MM.1S (cell line): ENCODE measurements at regions not wholly inside any gene's neighbourhood (a gene's known extent, or its start where the extent isn't known, plus 50 kb on each side); places are given as distances from the start of the nearest gene placed in this dataset.

Experiments used
- DNase-seq: peaks from one replicate; pipeline ENCODE4 v3.0.0-alpha.2; 2015
- H2AFZ ChIP-seq: fragments of 300-600 bp; sonication (generic); 2 replicates; pipeline ENCODE4 v1.6.0; 2016; ENCODE audit warnings: antibody characterized with exemption, low read length
- H3F3A ChIP-seq: fragments of 300-600 bp; sonication (generic); 2 replicates; pipeline ENCODE4 v1.6.1; 2016; ENCODE audit warnings: mild to moderate bottlenecking, antibody characterized with exemption, low read length, moderate library complexity, mixed read lengths; ENCODE audit not compliant: insufficient read depth
- H3K27ac ChIP-seq: fragments of 300-600 bp; sonication (generic); 2 replicates; pipeline ENCODE4 v1.5.1; 2016; ENCODE audit warnings: mild to moderate bottlenecking, low read length
- H3K27me3 ChIP-seq: fragments of 300-600 bp; sonication (generic); replicated peaks from 2 replicates; pipeline ENCODE4 v1.6.0; 2016; ENCODE audit warnings: low read length; ENCODE audit not compliant: insufficient read depth
- H3K36me3 ChIP-seq: fragments of 300-600 bp; sonication (generic); replicated peaks from 2 replicates; pipeline ENCODE4 v1.6.1; 2016; ENCODE audit warnings: mild to moderate bottlenecking, low read length, mixed read lengths; ENCODE audit not compliant: insufficient read depth
- H3K4me1 ChIP-seq: fragments of 300-600 bp; sonication (generic); 2 replicates; pipeline ENCODE4 v1.6.1; 2016; ENCODE audit warnings: low read length, mixed read lengths
- H3K4me2 ChIP-seq: fragments of 300-600 bp; sonication (generic); 2 replicates; pipeline ENCODE4 v1.6.0; 2016; ENCODE audit warnings: low read depth, low read length
- H3K4me3 ChIP-seq: fragments of 300-600 bp; sonication (generic); 2 replicates; pipeline ENCODE4 v1.5.1; 2016; ENCODE audit warnings: low read length, mixed read lengths
- H3K79me2 ChIP-seq: fragments of 300-600 bp; sonication (generic); 2 replicates; pipeline ENCODE4 v1.6.1; 2016; ENCODE audit warnings: mixed run types, low read length, mixed read lengths
- H3K9ac ChIP-seq: fragments of 300-600 bp; sonication (generic); 2 replicates; pipeline ENCODE4 v1.6.1; 2016; ENCODE audit warnings: low read length, mixed read lengths
- H3K9me2 ChIP-seq: fragments of 300-600 bp; sonication (generic); replicated peaks from 2 replicates; pipeline ENCODE4 v1.6.1; 2016; ENCODE audit warnings: mild to moderate bottlenecking, low read length, mixed read lengths; ENCODE audit not compliant: insufficient read depth
- H3K9me3 ChIP-seq: fragments of 300-600 bp; sonication (generic); replicated peaks from 2 replicates; pipeline ENCODE4 v1.6.1; 2016; ENCODE audit warnings: mild to moderate bottlenecking, low read length, mixed read lengths; ENCODE audit not compliant: insufficient read depth
- H4K20me1 ChIP-seq: fragments of 300-600 bp; sonication (generic); 2 replicates; pipeline ENCODE4 v1.6.1; 2016; ENCODE audit warnings: mild to moderate bottlenecking, low read length, moderate library complexity, mixed read lengths; ENCODE audit not compliant: insufficient read depth
- EZH2 ChIP-seq: fragments of 300-600 bp; sonication (generic); optimal IDR thresholded peaks from 2 replicates; pipeline ENCODE3; 2017; ENCODE audit warnings: low read depth, mild to moderate bottlenecking, antibody characterized with exemption, low read length, mixed read lengths
- EZH2phosphoT487 ChIP-seq: fragments of 300-600 bp; sonication (generic); IDR thresholded peaks from 2 replicates; pipeline ENCODE4 v1.6.1; 2018; ENCODE audit warnings: antibody characterized with exemption, low read length
- TF ChIP-seq, protein P1 (sequence below): fragments of 300-600 bp; sonication (generic); IDR thresholded peaks from 2 replicates; pipeline ENCODE4 v1.5.1; 2016; ENCODE audit warnings: antibody characterized with exemption, low read length, mixed read lengths

GRCh38 chr2:22850310-22850709, 534.7 kb upstream of the KLHL29 start:
- no peaks in the 10 kb centered on the region for H3K36me3 ChIP-seq
- no peaks in the 10 kb centered on the region for H3K79me2 ChIP-seq
- H4K20me1 ChIP-seq: no peaks in the 10 kb centered on the region
- H3F3A ChIP-seq: no peaks in the 10 kb centered on the region
- H3K4me1 ChIP-seq: no peaks in the 10 kb centered on the region
- no peak overlapping the region for H3K4me2 ChIP-seq
- H3K27me3 ChIP-seq: no peaks in the 10 kb centered on the region
- H3K9ac ChIP-seq: no peak overlapping the region
- H2AFZ ChIP-seq: no peak overlapping the region
- H3K9me3 ChIP-seq: no peaks in the 10 kb centered on the region
- TF ChIP-seq EZH2phosphoT487: no peak
- TF ChIP-seq, protein P1, sequence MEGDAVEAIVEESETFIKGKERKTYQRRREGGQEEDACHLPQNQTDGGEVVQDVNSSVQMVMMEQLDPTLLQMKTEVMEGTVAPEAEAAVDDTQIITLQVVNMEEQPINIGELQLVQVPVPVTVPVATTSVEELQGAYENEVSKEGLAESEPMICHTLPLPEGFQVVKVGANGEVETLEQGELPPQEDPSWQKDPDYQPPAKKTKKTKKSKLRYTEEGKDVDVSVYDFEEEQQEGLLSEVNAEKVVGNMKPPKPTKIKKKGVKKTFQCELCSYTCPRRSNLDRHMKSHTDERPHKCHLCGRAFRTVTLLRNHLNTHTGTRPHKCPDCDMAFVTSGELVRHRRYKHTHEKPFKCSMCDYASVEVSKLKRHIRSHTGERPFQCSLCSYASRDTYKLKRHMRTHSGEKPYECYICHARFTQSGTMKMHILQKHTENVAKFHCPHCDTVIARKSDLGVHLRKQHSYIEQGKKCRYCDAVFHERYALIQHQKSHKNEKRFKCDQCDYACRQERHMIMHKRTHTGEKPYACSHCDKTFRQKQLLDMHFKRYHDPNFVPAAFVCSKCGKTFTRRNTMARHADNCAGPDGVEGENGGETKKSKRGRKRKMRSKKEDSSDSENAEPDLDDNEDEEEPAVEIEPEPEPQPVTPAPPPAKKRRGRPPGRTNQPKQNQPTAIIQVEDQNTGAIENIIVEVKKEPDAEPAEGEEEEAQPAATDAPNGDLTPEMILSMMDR: no peak
- no peak for TF ChIP-seq EZH2
- no peak for DNase-seq
- no peak overlapping the region for H3K4me3 ChIP-seq
- H3K9me2 ChIP-seq: no peaks in the 10 kb centered on the region
- H3K27ac ChIP-seq: no peak overlapping the region

DNA sequence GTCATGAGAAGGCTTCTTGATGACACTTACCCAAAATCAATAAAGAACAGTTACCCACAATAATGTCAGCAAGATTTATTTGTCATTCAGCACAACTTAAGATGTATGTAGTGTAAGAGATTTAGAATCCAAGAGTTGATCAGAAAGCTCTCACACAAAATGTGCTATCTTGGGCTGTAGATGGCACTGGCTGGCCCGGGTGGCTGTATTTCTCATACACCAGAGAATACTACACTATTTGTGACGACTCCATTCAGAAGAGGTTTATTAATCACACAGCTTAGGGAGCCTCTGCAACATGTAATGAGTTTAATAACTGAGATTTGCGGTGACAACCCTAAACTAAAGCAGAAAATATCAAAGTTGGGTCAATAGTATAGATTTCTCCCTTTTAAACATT, 530.4 kb upstream of the KLHL29 start:
- TF ChIP-seq, protein P1: no peak
- TF ChIP-seq EZH2phosphoT487 (no peak), EZH2 (no peak)
- H2AFZ ChIP-seq: no peak overlapping the region
- no peak overlapping the region for H3K9ac ChIP-seq
- H3K4me3 ChIP-seq: no peak overlapping the region
- H4K20me1 ChIP-seq: no peaks in the 10 kb centered on the region
- no peaks in the 10 kb centered on the region for H3K27me3 ChIP-seq
- H3K79me2 ChIP-seq: no peaks in the 10 kb centered on the region
- no peak overlapping the region for H3K4me2 ChIP-seq
- H3F3A ChIP-seq: no peaks in the 10 kb centered on the region
- no peaks in the 10 kb centered on the region for H3K4me1 ChIP-seq
- no peaks in the 10 kb centered on the region for H3K9me3 ChIP-seq
- no peaks in the 10 kb centered on the region for H3K9me2 ChIP-seq
- no peak for DNase-seq
- no peaks in the 10 kb centered on the region for H3K36me3 ChIP-seq
- no peak overlapping the region for H3K27ac ChIP-seq

- H4K20me1 ChIP-seq: no peaks in the 10 kb centered on the region
- no peak overlapping the region for H3K9ac ChIP-seq
- H3K4me3 ChIP-seq: no peak overlapping the region
- TF ChIP-seq EZH2phosphoT487 (no peak), EZH2 (no peak)
- TF ChIP-seq, protein P1: no peak
- no peaks in the 10 kb centered on the region for H3K27me3 ChIP-seq
- H3K4me1 ChIP-seq: no peaks in the 10 kb centered on the region
- H3K36me3 ChIP-seq: no peaks in the 10 kb centered on the region
- no peaks in the 10 kb centered on the region for H3K9me3 ChIP-seq
- no peaks in the 10 kb centered on the region for H3K79me2 ChIP-seq
- no peak overlapping the region for H3K27ac ChIP-seq
- no peaks in the 10 kb centered on the region for H3F3A ChIP-seq
- H2AFZ ChIP-seq: no peak overlapping the region
- no peak overlapping the region for H3K4me2 ChIP-seq
- no peaks in the 10 kb centered on the region for H3K9me2 ChIP-seq
- DNase-seq: no peak
These were observed 529.9 kb upstream of the KLHL29 start for GRCh38 chr2:22855081-22855480.
